HepG2 (cell line): ENCODE measurements at regions not wholly inside any gene's neighbourhood (a gene's known extent, or its start where the extent isn't known, plus 50 kb on each side); places are given as distances from the start of the nearest gene placed in this dataset.

ENCODE experiments used
- ATAC-seq: fragments of 200-7000 bp; cut with Tn5 transposase; 3 replicates; pipeline ENCODE4 v1.9.1; 2020; ENCODE audit warnings: mild to moderate bottlenecking, moderate library complexity
- BruUV-seq: library from RNA; stranded (reverse); fragments of 400-500 nt; replicated peaks from 2 replicates; lab custom pipeline; 2021; lab: Mats Ljungman, UMichigan
- CTCF ChIA-PET: fragments of 300-600 bp; formaldehyde crosslinking; extraction: SDS; loops from one replicate; lab custom pipeline; 2021; ENCODE audit warnings: low total read pairs, inconsistent platforms, low intra/inter-chr PET ratio; lab: Yijun Ruan, JAX
- POLR2A ChIA-PET: fragments of 350-600 bp; sonication (Branson Sonifier 250); formaldehyde crosslinking; loops from one replicate; lab custom pipeline; 2020; ENCODE audit warnings: antibody characterized with exemption, inconsistent platforms; lab: Yijun Ruan, JAX
- DNase-seq: peaks from one replicate; pipeline ENCODE4 v3.0.0-alpha.2; 2015; ENCODE audit warnings: low spot score
- FAIRE-seq: peaks from 3 replicates; lab custom pipeline; 2011; peaks lifted over from hg19 to GRCh38; lab: Jason Lieb, UNC
- H2AFZ ChIP-seq: one replicate; pipeline ENCODE4 v1.6.1; 2011; ENCODE audit warnings: low read length, inconsistent platforms
- H3K27ac ChIP-seq: fragments of 300-600 bp; 3 replicates; pipeline ENCODE4 v1.8.0; 2011; ENCODE audit warnings: mixed run types, mild to moderate bottlenecking, mixed read lengths, low read length, inconsistent platforms; ENCODE audit not compliant: insufficient read depth; ENCODE audit errors: extremely low read length
- H3K27me3 ChIP-seq, 2 experiments: fragments of 200-600 bp in 1 of 2; 2 replicates in 1 of 2; 3 replicates in 1 of 2; pipeline versions ENCODE4 v1.6.0 to v1.8.0; 2011; ENCODE audit warnings: low read length in 2 of 2, mild to moderate bottlenecking in 2 of 2, moderate library complexity in 2 of 2, inconsistent platforms in 1 of 2; ENCODE audit not compliant: insufficient read depth in 2 of 2, control insufficient read depth in 1 of 2
- H3K36me3 ChIP-seq, 2 experiments: fragments of 200-600 bp in 1 of 2; replicated peaks in 1 of 2; 2 replicates in 1 of 2; 3 replicates in 1 of 2; pipeline versions ENCODE4 v1.5.1 to v1.8.0; 2011; ENCODE audit warnings: low read length in 2 of 2, inconsistent platforms in 1 of 2; ENCODE audit not compliant: insufficient read depth in 2 of 2, control insufficient read depth in 1 of 2
- H3K4me1 ChIP-seq: 2 replicates; pipeline ENCODE4 v1.5.1; 2012; ENCODE audit warnings: low read length, inconsistent platforms; ENCODE audit not compliant: insufficient read depth
- H3K4me2 ChIP-seq: 2 replicates; pipeline ENCODE4 v1.6.0; 2011; ENCODE audit warnings: low read depth, low read length, inconsistent platforms
- H3K4me3 ChIP-seq, 3 experiments: fragments of 200-600 bp in 1 of 3; sonication (generic), shearing (Covaris generic) in 1 of 3; replicated peaks in 1 of 3; 2 replicates each; pipeline ENCODE4 v1.5.1; 2011 to 2016; ENCODE audit warnings: low read length in 3 of 3, inconsistent platforms in 2 of 3, low read depth in 2 of 3, mild to moderate bottlenecking in 2 of 3, control low read depth in 1 of 3, mixed read lengths in 1 of 3; ENCODE audit not compliant: insufficient read depth in 1 of 3
- H3K79me2 ChIP-seq: one replicate; pipeline ENCODE4 v1.6.1; 2011; ENCODE audit warnings: low read length, inconsistent platforms; ENCODE audit not compliant: insufficient read depth
- H3K9ac ChIP-seq: 2 replicates; pipeline ENCODE4 v1.6.0; 2011; ENCODE audit warnings: mild to moderate bottlenecking, low read depth, low read length, inconsistent platforms; ENCODE audit not compliant: insufficient read depth
- H3K9me3 ChIP-seq: 2 replicates; pipeline ENCODE4 v1.5.1; 2012; ENCODE audit warnings: mild to moderate bottlenecking, low read length
- H4K20me1 ChIP-seq: 2 replicates; pipeline ENCODE4 v1.6.0; 2011; ENCODE audit warnings: inconsistent platforms, mild to moderate bottlenecking, low read length, moderate library complexity; ENCODE audit not compliant: insufficient read depth
- ARNTL ChIP-seq: sonication (generic); formaldehyde crosslinking; IDR thresholded peaks from 2 replicates; pipeline ENCODE4 v1.4.0; 2020; ENCODE audit warnings: mild to moderate bottlenecking, missing genetic modification reagents
- CREB1 ChIP-seq, 2 experiments: fragments of 450-650 bp in 1 of 2; IDR thresholded peaks; 2 replicates each; pipeline ENCODE4 v1.6.1; 2016 to 2017; ENCODE audit warnings: control low read depth in 1 of 2, mild to moderate bottlenecking in 1 of 2, missing compliant biosample characterization in 1 of 2, missing genetic modification characterization in 1 of 2
- GFI1 ChIP-seq: sonication (generic); formaldehyde crosslinking; IDR thresholded peaks from 2 replicates; pipeline ENCODE4 v1.5.0; 2020; ENCODE audit warnings: missing genetic modification reagents, mild to moderate bottlenecking, borderline replicate concordance
- GTF3A ChIP-seq: sonication (generic); formaldehyde crosslinking; conservative IDR thresholded peaks from 2 replicates; pipeline ENCODE4 v1.4.0; 2020; ENCODE audit warnings: mild to moderate bottlenecking, missing genetic modification reagents
- JUND ChIP-seq: sonication (generic); formaldehyde crosslinking; IDR thresholded peaks from 2 replicates; pipeline ENCODE4 v1.8.0; 2022; ENCODE audit warnings: mild to moderate bottlenecking, missing genetic modification reagents
- MXD4 ChIP-seq: IDR thresholded peaks from 2 replicates; pipeline ENCODE4 v1.6.1; 2016; ENCODE audit warnings: mild to moderate bottlenecking, missing biosample characterization, missing genetic modification reagents
- SP5 ChIP-seq: IDR thresholded peaks from 2 replicates; pipeline ENCODE4 v1.6.1; 2016; ENCODE audit warnings: low read depth, borderline replicate concordance
- THAP11 ChIP-seq: IDR thresholded peaks from 2 replicates; pipeline ENCODE4 v1.6.1; 2016; ENCODE audit warnings: missing biosample characterization, missing genetic modification reagents
- ZBTB7A ChIP-seq: sonication (generic); formaldehyde crosslinking; IDR thresholded peaks from 2 replicates; pipeline ENCODE4 v1.8.0; 2022; ENCODE audit warnings: mild to moderate bottlenecking, missing genetic modification reagents
- ZNF274 ChIP-seq: sonication (generic); formaldehyde crosslinking; IDR thresholded peaks from 2 replicates; pipeline ENCODE4 v1.5.1; 2020; ENCODE audit warnings: mild to moderate bottlenecking, missing genetic modification reagents
- ZNF550 ChIP-seq: sonication (generic); formaldehyde crosslinking; IDR thresholded peaks from 2 replicates; pipeline ENCODE4 v1.4.0; 2020; ENCODE audit warnings: mild to moderate bottlenecking, missing genetic modification reagents, borderline replicate concordance
- WGBS: methylation state at CpG from one replicate; pipeline ENCODE4 v1.1.6; 2017; ENCODE audit warnings: low lambda C conversion rate; 5-methylcytosine and 5-hydroxymethylcytosine counted together
- in situ Hi-C: cut with HindIII; loops from 2 replicates; pipeline ENCODE4 v1.10.0; 2017; ENCODE audit warnings: low pct_unique_long_range_greater_than_20kb; ENCODE audit not compliant: extremely low pct_ligation_motif_present
- intact Hi-C: fragments of 100-400 bp; cut with micrococcal nuclease; formaldehyde crosslinking; loops from one replicate; pipeline ENCODE4 v1.10.0; 2022; ENCODE audit not compliant: unreplicated experiment
- TF ChIP-seq, protein P1 (sequence below): sonication (generic); formaldehyde crosslinking; IDR thresholded peaks from 2 replicates; pipeline ENCODE4 v1.5.1; 2020; ENCODE audit warnings: mild to moderate bottlenecking, missing genetic modification reagents
- TF ChIP-seq, protein P2 (sequence below): sonication (generic); formaldehyde crosslinking; IDR thresholded peaks from 2 replicates; pipeline ENCODE4 v1.8.0; 2022; ENCODE audit warnings: mild to moderate bottlenecking, missing genetic modification reagents; ENCODE audit not compliant: insufficient replicate concordance
- TF ChIP-seq, protein P3 (sequence below): fragments of 450-650 bp; IDR thresholded peaks from 2 replicates; pipeline ENCODE4 v1.6.1; 2017
- TF ChIP-seq, protein P4 (sequence below): sonication (generic); formaldehyde crosslinking; conservative IDR thresholded peaks from 2 replicates; pipeline ENCODE4 v1.4.0; 2020; ENCODE audit warnings: missing genetic modification reagents

DNA sequence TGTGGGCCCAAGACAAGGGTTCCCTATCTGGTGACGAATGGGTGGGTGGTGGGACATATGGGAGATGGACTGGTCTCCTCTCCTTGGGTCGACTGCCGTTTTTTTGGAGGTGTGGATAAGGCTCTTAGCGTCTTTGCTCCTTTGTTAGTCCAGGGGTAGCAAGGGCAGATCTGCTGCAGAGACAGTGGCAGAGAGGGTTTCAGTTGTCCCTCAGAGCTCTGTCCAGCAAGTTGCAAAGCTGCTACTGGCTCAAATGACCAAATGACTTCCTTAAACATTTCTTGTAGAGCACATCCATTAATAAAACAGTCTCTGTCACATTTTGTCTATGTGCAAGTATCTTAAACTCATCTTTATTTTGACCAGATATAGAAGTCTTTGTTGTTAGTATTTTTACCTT lies 508.0 kb upstream of the ADGRB3 start (continued):
- TF ChIP-seq, protein P1, sequence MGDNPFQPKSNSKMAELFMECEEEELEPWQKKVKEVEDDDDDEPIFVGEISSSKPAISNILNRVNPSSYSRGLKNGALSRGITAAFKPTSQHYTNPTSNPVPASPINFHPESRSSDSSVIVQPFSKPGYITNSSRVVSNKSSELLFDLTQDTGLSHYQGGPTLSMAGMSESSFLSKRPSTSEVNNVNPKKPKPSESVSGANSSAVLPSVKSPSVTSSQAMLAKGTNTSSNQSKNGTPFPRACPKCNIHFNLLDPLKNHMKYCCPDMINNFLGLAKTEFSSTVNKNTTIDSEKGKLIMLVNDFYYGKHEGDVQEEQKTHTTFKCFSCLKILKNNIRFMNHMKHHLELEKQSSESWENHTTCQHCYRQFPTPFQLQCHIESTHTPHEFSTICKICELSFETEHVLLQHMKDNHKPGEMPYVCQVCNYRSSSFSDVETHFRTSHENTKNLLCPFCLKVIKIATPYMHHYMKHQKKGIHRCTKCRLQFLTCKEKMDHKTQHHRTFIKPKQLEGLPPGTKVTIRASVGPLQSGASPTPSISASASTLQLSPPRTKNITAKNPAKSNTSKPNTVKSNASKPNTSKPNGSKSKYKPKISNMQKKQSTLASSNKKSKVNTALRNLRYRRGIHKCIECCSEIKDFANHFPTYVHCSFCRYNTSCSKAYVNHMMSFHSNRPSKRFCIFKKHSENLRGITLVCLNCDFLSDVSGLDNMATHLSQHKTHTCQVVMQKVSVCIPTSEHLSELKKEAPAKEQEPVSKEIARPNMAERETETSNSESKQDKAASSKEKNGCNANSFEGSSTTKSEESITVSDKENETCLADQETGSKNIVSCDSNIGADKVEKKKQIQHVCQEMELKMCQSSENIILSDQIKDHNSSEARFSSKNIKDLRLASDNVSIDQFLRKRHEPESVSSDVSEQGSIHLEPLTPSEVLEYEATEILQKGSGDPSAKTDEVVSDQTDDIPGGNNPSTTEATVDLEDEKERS (CRISPR knock-in tag), result no peak
- no peak for TF ChIP-seq MXD4 (CRISPR knock-in tag)

DNA sequence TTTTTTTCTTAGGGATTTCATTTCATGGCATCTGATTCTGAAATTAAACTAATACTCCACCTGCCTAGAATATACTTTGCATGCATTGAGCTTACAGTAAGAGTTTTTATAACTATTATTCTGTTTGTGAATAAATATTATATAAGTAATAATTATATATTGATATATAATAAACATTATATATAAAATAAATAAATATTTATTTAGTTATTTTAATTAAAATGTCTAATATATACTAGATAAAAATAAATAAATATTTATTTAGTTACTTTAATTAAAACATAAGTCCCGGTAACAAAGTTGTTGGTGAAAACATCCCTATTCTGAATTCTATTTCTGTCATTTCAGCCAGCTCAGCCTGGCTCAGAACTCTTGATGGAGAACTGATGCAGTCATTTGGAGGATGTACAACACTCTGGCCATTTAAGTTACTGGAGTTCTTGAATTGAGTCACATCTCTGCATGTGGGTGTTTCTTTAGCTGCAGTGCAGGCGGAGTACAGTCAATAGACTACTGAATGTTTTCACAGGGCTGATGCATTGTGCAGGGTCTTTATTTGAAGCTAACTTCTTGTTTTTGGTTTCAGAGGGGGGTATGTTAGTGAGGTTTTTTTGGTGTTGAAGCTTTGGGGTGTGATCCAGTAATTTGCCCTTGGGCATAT lies 508.9 kb upstream of the ADGRB3 start:
- intact Hi-C loops (no loop called here), in situ Hi-C loops (no loop called here)
- FAIRE-seq, result no peak
- Histone ChIP-seq H3K9ac (no peak overlapping the region), H3K9me3 (peaks cover 20% of the 10 kb centered on the region), H3K4me2 (no peak overlapping the region), H3K27ac (no peak overlapping the region), H3K4me3 (no peak overlapping the region), H4K20me1 (no peaks in the 10 kb centered on the region), H3K27me3 (no peaks in the 10 kb centered on the region), H3K4me1 (no peaks in the 10 kb centered on the region), H2AFZ (no peak overlapping the region), H3K36me3 (no peaks in the 10 kb centered on the region), H3K79me2 (no peaks in the 10 kb centered on the region)
- no peak for DNase-seq
- no peak for ATAC-seq
- no TSS peak for BruUV-seq
- ChIA-PET POLR2A (no interaction called here), CTCF (no interaction called here)
- WGBS, result 64% methylated on average over 2 of the region's 2 CpGs
- TF ChIP-seq SP5 (CRISPR knock-in tag) (no peak), JUND (CRISPR knock-in tag) (no peak), ZNF274 (CRISPR knock-in tag) (no peak), CREB1 (IDR thresholded peaks at IDR 0.05) (no peak), CREB1 (CRISPR knock-in tag; IDR thresholded peaks at IDR 0.05) (no peak), THAP11 (CRISPR knock-in tag) (no peak), GFI1 (CRISPR knock-in tag) (no peak), ZBTB7A (no peak), ARNTL (CRISPR knock-in tag) (no peak), GTF3A (no peak), ZNF550 (CRISPR knock-in tag) (no peak)
- TF ChIP-seq, protein P2, sequence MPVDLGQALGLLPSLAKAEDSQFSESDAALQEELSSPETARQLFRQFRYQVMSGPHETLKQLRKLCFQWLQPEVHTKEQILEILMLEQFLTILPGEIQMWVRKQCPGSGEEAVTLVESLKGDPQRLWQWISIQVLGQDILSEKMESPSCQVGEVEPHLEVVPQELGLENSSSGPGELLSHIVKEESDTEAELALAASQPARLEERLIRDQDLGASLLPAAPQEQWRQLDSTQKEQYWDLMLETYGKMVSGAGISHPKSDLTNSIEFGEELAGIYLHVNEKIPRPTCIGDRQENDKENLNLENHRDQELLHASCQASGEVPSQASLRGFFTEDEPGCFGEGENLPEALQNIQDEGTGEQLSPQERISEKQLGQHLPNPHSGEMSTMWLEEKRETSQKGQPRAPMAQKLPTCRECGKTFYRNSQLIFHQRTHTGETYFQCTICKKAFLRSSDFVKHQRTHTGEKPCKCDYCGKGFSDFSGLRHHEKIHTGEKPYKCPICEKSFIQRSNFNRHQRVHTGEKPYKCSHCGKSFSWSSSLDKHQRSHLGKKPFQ (CRISPR knock-in tag), result no peak
- TF ChIP-seq, protein P3, sequence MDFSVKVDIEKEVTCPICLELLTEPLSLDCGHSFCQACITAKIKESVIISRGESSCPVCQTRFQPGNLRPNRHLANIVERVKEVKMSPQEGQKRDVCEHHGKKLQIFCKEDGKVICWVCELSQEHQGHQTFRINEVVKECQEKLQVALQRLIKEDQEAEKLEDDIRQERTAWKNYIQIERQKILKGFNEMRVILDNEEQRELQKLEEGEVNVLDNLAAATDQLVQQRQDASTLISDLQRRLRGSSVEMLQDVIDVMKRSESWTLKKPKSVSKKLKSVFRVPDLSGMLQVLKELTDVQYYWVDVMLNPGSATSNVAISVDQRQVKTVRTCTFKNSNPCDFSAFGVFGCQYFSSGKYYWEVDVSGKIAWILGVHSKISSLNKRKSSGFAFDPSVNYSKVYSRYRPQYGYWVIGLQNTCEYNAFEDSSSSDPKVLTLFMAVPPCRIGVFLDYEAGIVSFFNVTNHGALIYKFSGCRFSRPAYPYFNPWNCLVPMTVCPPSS, result no peak
- TF ChIP-seq, protein P4, sequence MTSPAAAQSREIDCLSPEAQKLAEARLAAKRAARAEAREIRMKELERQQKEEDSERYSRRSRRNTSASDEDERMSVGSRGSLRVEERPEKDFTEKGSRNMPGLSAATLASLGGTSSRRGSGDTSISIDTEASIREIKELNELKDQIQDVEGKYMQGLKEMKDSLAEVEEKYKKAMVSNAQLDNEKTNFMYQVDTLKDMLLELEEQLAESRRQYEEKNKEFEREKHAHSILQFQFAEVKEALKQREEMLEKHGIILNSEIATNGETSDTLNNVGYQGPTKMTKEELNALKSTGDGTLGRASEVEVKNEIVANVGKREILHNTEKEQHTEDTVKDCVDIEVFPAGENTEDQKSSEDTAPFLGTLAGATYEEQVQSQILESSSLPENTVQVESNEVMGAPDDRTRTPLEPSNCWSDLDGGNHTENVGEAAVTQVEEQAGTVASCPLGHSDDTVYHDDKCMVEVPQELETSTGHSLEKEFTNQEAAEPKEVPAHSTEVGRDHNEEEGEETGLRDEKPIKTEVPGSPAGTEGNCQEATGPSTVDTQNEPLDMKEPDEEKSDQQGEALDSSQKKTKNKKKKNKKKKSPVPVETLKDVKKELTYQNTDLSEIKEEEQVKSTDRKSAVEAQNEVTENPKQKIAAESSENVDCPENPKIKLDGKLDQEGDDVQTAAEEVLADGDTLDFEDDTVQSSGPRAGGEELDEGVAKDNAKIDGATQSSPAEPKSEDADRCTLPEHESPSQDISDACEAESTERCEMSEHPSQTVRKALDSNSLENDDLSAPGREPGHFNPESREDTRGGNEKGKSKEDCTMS, result no peak
